ENCODE measurements at regions not wholly inside any gene's neighbourhood (a gene's known extent, or its start where the extent isn't known, plus 50 kb on each side); places are given as distances from the start of the nearest gene placed in this dataset.

- DNase-seq (ENCODE audit: low read depth) = no peak
- TF ChIP-seq, protein P1, sequence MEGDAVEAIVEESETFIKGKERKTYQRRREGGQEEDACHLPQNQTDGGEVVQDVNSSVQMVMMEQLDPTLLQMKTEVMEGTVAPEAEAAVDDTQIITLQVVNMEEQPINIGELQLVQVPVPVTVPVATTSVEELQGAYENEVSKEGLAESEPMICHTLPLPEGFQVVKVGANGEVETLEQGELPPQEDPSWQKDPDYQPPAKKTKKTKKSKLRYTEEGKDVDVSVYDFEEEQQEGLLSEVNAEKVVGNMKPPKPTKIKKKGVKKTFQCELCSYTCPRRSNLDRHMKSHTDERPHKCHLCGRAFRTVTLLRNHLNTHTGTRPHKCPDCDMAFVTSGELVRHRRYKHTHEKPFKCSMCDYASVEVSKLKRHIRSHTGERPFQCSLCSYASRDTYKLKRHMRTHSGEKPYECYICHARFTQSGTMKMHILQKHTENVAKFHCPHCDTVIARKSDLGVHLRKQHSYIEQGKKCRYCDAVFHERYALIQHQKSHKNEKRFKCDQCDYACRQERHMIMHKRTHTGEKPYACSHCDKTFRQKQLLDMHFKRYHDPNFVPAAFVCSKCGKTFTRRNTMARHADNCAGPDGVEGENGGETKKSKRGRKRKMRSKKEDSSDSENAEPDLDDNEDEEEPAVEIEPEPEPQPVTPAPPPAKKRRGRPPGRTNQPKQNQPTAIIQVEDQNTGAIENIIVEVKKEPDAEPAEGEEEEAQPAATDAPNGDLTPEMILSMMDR (conservative IDR thresholded peaks at IDR 0.05; ENCODE audit: low read depth, low read length) = no peak
- H3K4me3 ChIP-seq (ENCODE audit: low read length) = no peak overlapping the region
Observed at GRCh38 chr15:31474059-31474868, 147.6 kb downstream of the KLF13 start.

- DNase-seq (ENCODE audit: low read depth) = no peak
- no peak overlapping the region for H3K4me3 ChIP-seq (ENCODE audit: low read length)
- TF ChIP-seq, protein P1 (conservative IDR thresholded peaks at IDR 0.05; ENCODE audit: low read depth, low read length) = no peak
Observed at GRCh38 chr15:31476236-31476810, 149.7 kb downstream of the KLF13 start.

DNA sequence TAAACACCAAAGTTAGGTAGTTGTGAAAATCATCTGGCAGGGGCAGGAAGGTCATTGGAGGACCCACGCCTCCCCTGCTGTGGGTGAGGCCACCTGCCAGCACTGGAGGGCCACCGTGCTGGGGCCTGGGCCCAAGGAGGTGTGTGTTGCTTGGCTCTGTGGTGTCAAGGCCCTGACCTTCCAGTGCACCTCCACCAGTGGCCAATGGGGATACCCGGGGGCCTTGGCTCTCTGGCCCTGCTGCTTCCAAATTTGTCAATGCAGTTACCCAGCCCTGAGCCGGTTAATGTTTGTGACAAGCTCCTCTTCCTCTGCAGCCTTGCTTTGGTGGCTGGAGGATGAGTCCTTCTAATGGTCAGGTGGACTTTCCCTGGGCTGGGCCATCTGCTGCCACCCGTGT, 150.2 kb downstream of the KLF13 start:
- TF ChIP-seq, protein P1 (conservative IDR thresholded peaks at IDR 0.05; ENCODE audit: low read depth, low read length) = no peak
- H3K4me3 ChIP-seq (ENCODE audit: low read length) = no peak overlapping the region
- no peak for DNase-seq (ENCODE audit: low read depth)

GRCh38 chr15:31477301-31477700, 150.7 kb downstream of the KLF13 start:
- DNase-seq (ENCODE audit: low read depth) = no peak
- no peak overlapping the region for H3K4me3 ChIP-seq (ENCODE audit: low read length)
- TF ChIP-seq, protein P1 (conservative IDR thresholded peaks at IDR 0.05; ENCODE audit: low read depth, low read length) = no peak

- TF ChIP-seq, protein P1 (conservative IDR thresholded peaks at IDR 0.05; ENCODE audit: low read depth, low read length) = no peak
- H3K4me3 ChIP-seq (ENCODE audit: low read length) = no peak overlapping the region
- DNase-seq (ENCODE audit: low read depth) = no peak
Observed at GRCh38 chr15:31477851-31478701, 151.4 kb downstream of the KLF13 start.

DNA sequence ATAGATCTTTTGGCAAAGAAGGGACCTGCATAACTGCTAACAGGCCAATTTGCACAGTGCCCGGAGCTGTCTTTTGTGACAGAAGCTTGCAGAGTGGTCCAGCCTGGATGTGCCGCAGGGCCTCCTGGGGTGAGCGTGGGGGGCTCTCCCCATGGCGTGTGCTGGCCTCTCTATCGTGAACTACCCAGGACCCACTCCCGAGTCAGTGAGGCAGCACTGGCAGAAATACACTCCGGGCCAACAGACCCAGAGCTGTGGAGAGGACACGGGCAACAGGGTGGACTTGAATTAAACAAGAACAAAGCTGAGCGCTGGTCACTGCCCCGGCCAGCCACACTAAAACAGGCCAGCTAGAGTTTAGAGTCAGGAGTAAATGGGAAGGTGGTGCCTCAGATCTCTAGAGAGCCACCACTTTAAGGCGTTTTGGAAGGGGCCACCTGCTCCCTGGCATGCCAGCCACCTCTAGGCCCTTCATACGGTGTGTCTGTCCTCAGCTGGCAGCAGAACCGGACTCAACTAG, 152.1 kb downstream of the KLF13 start:
- DNase-seq (ENCODE audit: low read depth) = no peak
- TF ChIP-seq, protein P1 (conservative IDR thresholded peaks at IDR 0.05; ENCODE audit: low read depth, low read length) = no peak
- H3K4me3 ChIP-seq (ENCODE audit: low read length) = no peak overlapping the region

All from retinal pigment epithelial cell (primary cell).